BE2C (cell line): ENCODE measurements at regions not wholly inside any gene's neighbourhood (a gene's known extent, or its start where the extent isn't known, plus 50 kb on each side); places are given as distances from the start of the nearest gene placed in this dataset.

ENCODE experiments used
- DNase-seq: peaks from one replicate; pipeline ENCODE4 v3.0.0-alpha.2; 2020
- H3K27me3 ChIP-seq: fragments of 250-450 bp; sonication (Bioruptor Pico); 2 replicates; pipeline ENCODE4 v1.5.1; 2020; ENCODE audit warnings: mild to moderate bottlenecking
- H3K36me3 ChIP-seq: fragments of 250-450 bp; sonication (Bioruptor Pico); 2 replicates; pipeline ENCODE4 v1.5.1; 2020; ENCODE audit warnings: mild to moderate bottlenecking
- H3K4me1 ChIP-seq: fragments of 250-450 bp; sonication (Bioruptor Pico); 2 replicates; pipeline ENCODE4 v1.5.1; 2020
- H3K4me3 ChIP-seq: 2 replicates; pipeline ENCODE4 v1.5.1; 2011; ENCODE audit warnings: low read depth, low read length
- H3K9me3 ChIP-seq: fragments of 250-450 bp; sonication (Bioruptor Pico); 2 replicates; pipeline ENCODE4 v1.5.1; 2020
- CTCF ChIP-seq: IDR thresholded peaks from 2 replicates; pipeline ENCODE4 v1.5.1; 2012; ENCODE audit warnings: mild to moderate bottlenecking, low read depth, low read length

- no peaks in the 10 kb centered on the region for H3K4me1 ChIP-seq
- H3K4me3 ChIP-seq, result no peak overlapping the region
- no peak for DNase-seq
- H3K36me3 ChIP-seq, result no peaks in the 10 kb centered on the region
- no peaks in the 10 kb centered on the region for H3K9me3 ChIP-seq
- no peak for TF ChIP-seq CTCF
- no peaks in the 10 kb centered on the region for H3K27me3 ChIP-seq
Measured at GRCh38 chr2:67540962-67541361, 143.8 kb downstream of the ETAA1 start.

- Histone ChIP-seq H3K4me1 (no peaks in the 10 kb centered on the region), H3K9me3 (no peaks in the 10 kb centered on the region), H3K36me3 (no peaks in the 10 kb centered on the region), H3K4me3 (no peak overlapping the region), H3K27me3 (no peaks in the 10 kb centered on the region)
- no peak for TF ChIP-seq CTCF
- no peak for DNase-seq
Measured at GRCh38 chr2:67544286-67544685, 147.2 kb downstream of the ETAA1 start.

- Histone ChIP-seq H3K27me3 (no peaks in the 10 kb centered on the region), H3K36me3 (no peaks in the 10 kb centered on the region), H3K9me3 (no peaks in the 10 kb centered on the region), H3K4me1 (no peaks in the 10 kb centered on the region), H3K4me3 (no peak overlapping the region)
- no peak for TF ChIP-seq CTCF
- DNase-seq, result no peak
Measured at GRCh38 chr2:67548317-67549201, 151.4 kb downstream of the ETAA1 start.

GRCh38 chr2:67559156-67559555, 162.0 kb downstream of the ETAA1 start:
- H3K4me3 ChIP-seq, result no peak overlapping the region
- peaks cover 13% of the 10 kb centered on the region for H3K4me1 ChIP-seq
- H3K27me3 ChIP-seq, result no peaks in the 10 kb centered on the region
- TF ChIP-seq CTCF, result no peak
- no peak for DNase-seq
- H3K36me3 ChIP-seq, result no peaks in the 10 kb centered on the region
- no peaks in the 10 kb centered on the region for H3K9me3 ChIP-seq

- no peak overlapping the region for H3K4me3 ChIP-seq
Measured at GRCh38 chr2:67560771-67561456, 163.8 kb downstream of the ETAA1 start.

More at GRCh38 chr2:67560771-67561456, 163.8 kb downstream of the ETAA1 start:
- TF ChIP-seq CTCF, result no peak
- Histone ChIP-seq H3K36me3 (no peaks in the 10 kb centered on the region), H3K4me1 (peaks cover 13% of the 10 kb centered on the region), H3K9me3 (no peaks in the 10 kb centered on the region), H3K27me3 (no peaks in the 10 kb centered on the region)
- DNase-seq, result peak; percentile 37
